Effector memory CD8-positive, alpha-beta T cell (primary cell): ENCODE measurements at regions not wholly inside any gene's neighbourhood (a gene's known extent, or its start where the extent isn't known, plus 50 kb on each side); places are given as distances from the start of the nearest gene placed in this dataset.
"Not testable (repeated sequence)": the region's sequence is repeated elsewhere in the genome, so short reads cannot be mapped to it uniquely, and the experiment has no call there.

Source experiments
- ATAC-seq: fragments of 150-1000 bp; cut with Tn5 transposase; replicated peaks from 2 replicates; pipeline ENCODE4 v1.10.0; 2021; ENCODE audit warnings: mild to moderate bottlenecking, moderate library complexity
- DNase-seq, 3 experiments: peaks; one replicate each; pipeline ENCODE4 v3.0.0; 2021
- H3K27ac Mint-ChIP-seq, 2 donors: one replicate each; pipeline ENCODE4 v1.8.0; 2022; ENCODE audit warnings: mild to moderate bottlenecking in 2 of 2, mixed read lengths in 2 of 2, moderate library complexity in 2 of 2
- H3K27me3 Mint-ChIP-seq, 2 donors: one replicate each; pipeline ENCODE4 v1.8.0; 2022; ENCODE audit warnings: mixed read lengths in 2 of 2
- H3K36me3 Mint-ChIP-seq: one replicate; pipeline ENCODE4 v1.8.0; 2022; ENCODE audit warnings: mild to moderate bottlenecking, moderate library complexity, mixed read lengths; ENCODE audit not compliant: insufficient read depth
- H3K4me1 Mint-ChIP-seq, 2 donors: one replicate each; pipeline ENCODE4 v1.8.0; 2022; ENCODE audit warnings: low read depth in 2 of 2, mixed read lengths in 2 of 2
- H3K4me3 Mint-ChIP-seq, 2 donors: one replicate each; pipeline ENCODE4 v1.8.0; 2022; ENCODE audit warnings: mild to moderate bottlenecking in 2 of 2, mixed read lengths in 2 of 2, moderate library complexity in 2 of 2
- H3K9me3 Mint-ChIP-seq, 2 donors: one replicate each; pipeline ENCODE4 v1.8.0; 2022; ENCODE audit warnings: mixed read lengths in 2 of 2

GRCh38 chr14:104398656-104399055, 180.9 kb upstream of the C14orf180 start:
- ATAC-seq (no peak), DNase-seq (no peak)
- H3K27ac Mint-ChIP-seq: peak overlapping the region in 1 of 2 donors; percentile 87
- H3K4me3 Mint-ChIP-seq: no peak overlapping the region
- peaks cover 33 to 35% of the 10 kb centered on the region in 2 donors for H3K4me1 Mint-ChIP-seq
- peaks cover 2 to 3% of the 10 kb centered on the region in 2 donors for H3K27me3 Mint-ChIP-seq
- peaks cover 4% of the 10 kb centered on the region for H3K36me3 Mint-ChIP-seq
- no peaks in the 10 kb centered on the region for H3K9me3 Mint-ChIP-seq

- Mint-ChIP-seq H3K27me3 (peaks cover 5 to 9% of the 10 kb centered on the region in 2 donors), H3K4me3 (peak overlapping the region in 1 of 2 donors; percentile 19), H3K36me3 (no peaks in the 10 kb centered on the region), H3K27ac (peak overlapping the region; percentile 28 to 87), H3K9me3 (no peaks in the 10 kb centered on the region), H3K4me1 (peaks cover 24 to 28% of the 10 kb centered on the region in 2 donors)
- DNase-seq (no peak), ATAC-seq (peak; percentile 53)
Measured at GRCh38 chr14:104399432-104400155, 180.0 kb upstream of the C14orf180 start.

DNA sequence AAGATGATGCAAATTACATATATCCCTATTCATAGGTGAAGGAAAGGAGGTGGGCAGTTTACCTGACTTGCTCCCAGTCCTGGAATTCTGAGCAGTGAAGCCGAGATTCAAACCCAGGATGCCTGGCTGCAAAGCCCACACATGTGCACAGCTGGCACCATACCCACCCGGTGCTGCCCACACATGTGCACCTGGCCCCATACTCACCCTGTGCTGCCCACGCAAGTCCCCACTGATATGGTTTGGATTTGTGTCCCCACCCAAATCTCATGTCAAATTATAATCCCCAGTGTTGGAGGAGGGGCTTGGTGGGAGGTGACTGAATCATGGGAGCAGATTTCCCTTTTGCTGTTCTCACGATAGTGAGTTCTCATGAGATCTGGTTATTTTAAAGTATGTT, 179.2 kb upstream of the C14orf180 start:
- Mint-ChIP-seq H3K4me1 (peaks cover 16 to 20% of the 10 kb centered on the region in 2 donors), H3K27me3 (peaks cover 10 to 13% of the 10 kb centered on the region in 2 donors), H3K4me3 (no peak overlapping the region), H3K27ac (peak overlapping the region in 1 of 2 donors; percentile 87), H3K36me3 (no peaks in the 10 kb centered on the region), H3K9me3 (no peaks in the 10 kb centered on the region)
- DNase-seq (no peak), ATAC-seq (no peak)

GRCh38 chr14:104401785-104402184, 177.8 kb upstream of the C14orf180 start:
- Mint-ChIP-seq H3K27me3 (peaks cover 24% of the 10 kb centered on the region in 2 donors), H3K27ac (no peak overlapping the region), H3K4me3 (no peak overlapping the region), H3K4me1 (peaks cover 10 to 11% of the 10 kb centered on the region in 2 donors), H3K36me3 (no peaks in the 10 kb centered on the region), H3K9me3 (no peaks in the 10 kb centered on the region)
- no peak for DNase-seq
- no peak for ATAC-seq

GRCh38 chr14:104402303-104402702, 177.3 kb upstream of the C14orf180 start:
- H3K4me3 Mint-ChIP-seq, H3K36me3 Mint-ChIP-seq, H3K9me3 Mint-ChIP-seq, ATAC-seq, H3K27ac Mint-ChIP-seq, DNase-seq: not testable (repeated sequence)
- H3K27me3 Mint-ChIP-seq: peaks cover 26% of the 10 kb centered on the region in 2 donors
- H3K4me1 Mint-ChIP-seq: peaks cover 10 to 11% of the 10 kb centered on the region in 2 donors

DNA sequence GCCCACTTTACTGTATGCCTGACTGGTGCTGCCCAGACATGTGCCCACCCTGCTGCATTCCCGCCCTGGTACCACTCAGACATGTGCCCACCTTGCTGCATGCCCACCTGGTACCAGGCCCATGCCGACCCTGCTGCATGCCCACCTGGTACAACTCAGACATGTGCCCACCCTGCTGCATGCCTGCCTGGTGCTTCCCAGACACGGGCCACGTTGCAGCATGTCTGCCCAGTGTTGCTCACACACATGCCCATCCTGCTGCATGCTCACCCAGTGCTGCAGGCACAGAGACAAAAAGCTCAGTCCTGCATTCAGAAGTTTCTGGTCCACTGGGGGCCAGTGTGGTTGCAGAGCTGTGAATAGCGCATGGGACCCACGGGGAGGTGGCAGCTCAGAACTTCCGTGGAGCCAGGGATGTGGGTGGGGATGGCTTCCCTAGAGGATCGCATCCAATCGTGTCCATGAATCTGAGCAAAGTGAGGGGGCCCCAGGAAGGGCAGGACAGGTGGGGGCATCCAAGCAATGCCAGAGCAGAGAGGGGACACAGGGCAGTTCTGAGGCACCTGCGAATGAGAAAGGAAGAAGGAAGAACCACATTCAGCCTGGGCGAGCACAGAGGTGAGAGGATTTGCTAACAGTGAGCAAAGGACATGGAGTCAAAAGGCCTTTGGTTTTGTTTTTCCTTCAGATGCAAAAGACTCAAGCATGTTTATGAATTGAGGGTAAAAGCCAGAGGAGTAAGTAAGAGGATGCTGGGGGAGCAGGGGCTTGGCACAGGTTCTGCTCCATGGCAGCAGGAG, 175.9 kb upstream of the C14orf180 start:
- Mint-ChIP-seq H3K36me3 (no peaks in the 10 kb centered on the region), H3K27ac (no peak overlapping the region), H3K9me3 (peaks cover under 1 to 3% of the 10 kb centered on the region in 2 donors), H3K27me3 (peaks cover 26% of the 10 kb centered on the region in 2 donors), H3K4me3 (no peak overlapping the region), H3K4me1 (peaks cover 10 to 11% of the 10 kb centered on the region in 2 donors)
- ATAC-seq (no peak), DNase-seq (no peak)

DNA sequence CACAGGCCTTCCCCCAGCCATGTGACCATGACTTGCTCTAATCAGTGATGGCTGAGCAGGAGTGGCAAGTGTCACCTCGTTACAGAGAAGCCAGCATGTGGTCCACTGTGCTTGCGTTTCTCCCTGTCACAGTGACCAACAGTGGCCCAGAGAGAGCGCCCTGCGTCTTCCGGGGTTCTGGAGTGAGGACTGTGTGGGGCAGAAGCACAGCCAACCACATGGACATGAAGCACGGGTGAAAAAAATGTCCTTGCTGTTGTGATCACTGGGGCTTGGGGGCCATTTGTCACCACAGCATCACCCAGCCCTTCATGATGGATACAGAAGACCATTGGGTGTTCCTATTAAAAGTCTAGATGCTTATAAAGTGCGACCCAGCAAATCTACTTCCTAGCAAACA, 174.6 kb upstream of the C14orf180 start:
- H3K36me3 Mint-ChIP-seq: no peaks in the 10 kb centered on the region
- H3K4me1 Mint-ChIP-seq: peaks cover 1% of the 10 kb centered on the region in 2 donors
- no peak overlapping the region for H3K27ac Mint-ChIP-seq
- ATAC-seq (no peak), DNase-seq (no peak)
- peaks cover 5 to 9% of the 10 kb centered on the region in 2 donors for H3K9me3 Mint-ChIP-seq
- no peak overlapping the region for H3K4me3 Mint-ChIP-seq
- peaks cover 26% of the 10 kb centered on the region in 2 donors for H3K27me3 Mint-ChIP-seq

DNA sequence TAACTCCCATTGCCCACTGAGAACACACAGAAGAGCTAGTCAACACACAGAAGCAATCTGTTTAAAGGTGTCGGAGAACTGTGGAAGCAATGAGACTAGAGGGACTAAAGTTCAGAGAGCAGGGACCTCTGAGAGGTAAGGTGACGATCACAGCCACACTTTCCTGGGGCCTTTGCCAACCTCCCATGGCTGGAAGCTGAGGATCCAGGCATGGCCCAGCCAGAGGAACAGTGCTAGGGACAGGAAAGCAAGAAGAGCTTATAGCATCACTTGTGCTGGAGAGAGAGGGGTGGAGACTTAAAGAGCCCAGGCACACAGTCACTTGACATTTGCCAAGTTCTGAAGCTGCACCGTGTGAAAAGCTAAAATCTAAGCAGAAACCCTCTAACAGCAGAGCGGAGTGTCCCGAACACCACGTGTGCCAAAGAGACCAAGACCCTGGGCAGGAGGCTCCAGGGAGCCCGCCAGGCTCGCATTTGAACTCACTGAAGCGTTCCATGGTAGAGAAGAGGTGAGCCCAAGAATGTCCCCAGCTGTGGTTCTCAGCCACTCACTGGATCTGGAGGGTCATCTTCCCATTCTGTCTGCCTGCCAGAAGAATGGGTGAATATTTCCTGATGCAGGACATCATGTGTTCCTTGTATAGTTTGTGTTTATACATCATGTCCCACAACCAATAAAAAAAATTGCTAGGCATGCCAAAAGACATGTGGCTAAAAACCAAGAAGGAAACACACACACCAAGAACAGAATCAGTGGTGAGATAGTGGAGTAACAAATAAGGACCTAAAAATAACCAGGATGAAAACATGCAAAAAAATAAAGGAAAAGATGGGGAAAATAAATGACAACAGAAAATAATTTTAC, 174.0 kb upstream of the C14orf180 start:
- ATAC-seq: no peak
- H3K9me3 Mint-ChIP-seq: peaks cover 5 to 9% of the 10 kb centered on the region in 2 donors
- H3K27ac Mint-ChIP-seq: no peak overlapping the region
- H3K36me3 Mint-ChIP-seq: no peaks in the 10 kb centered on the region
- H3K4me3 Mint-ChIP-seq: no peak overlapping the region
- H3K27me3 Mint-ChIP-seq: peaks cover 26% of the 10 kb centered on the region in 2 donors
- no peak for DNase-seq
- H3K4me1 Mint-ChIP-seq: no peaks in the 10 kb centered on the region

DNA sequence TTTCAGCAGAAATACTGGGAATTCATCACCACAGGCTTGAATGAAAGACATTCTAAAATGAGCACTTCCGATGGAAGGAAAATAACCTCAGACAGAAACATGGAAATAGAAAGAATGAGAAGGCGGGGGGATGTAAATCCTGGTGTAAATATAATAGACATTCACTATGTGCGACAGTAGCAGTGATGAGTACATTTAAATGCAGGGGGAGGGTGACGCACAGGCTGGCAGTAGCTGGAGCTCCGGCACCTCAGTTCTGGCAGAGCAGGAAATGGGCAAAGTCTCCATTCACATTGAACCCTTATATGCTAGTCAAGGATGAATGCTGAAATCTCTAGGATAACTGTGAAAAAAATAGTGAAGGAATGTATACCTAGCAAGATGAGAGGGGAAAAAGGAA, 172.7 kb upstream of the C14orf180 start:
- Mint-ChIP-seq H3K4me3 (no peak overlapping the region), H3K9me3 (peaks cover 5 to 9% of the 10 kb centered on the region in 2 donors), H3K27ac (no peak overlapping the region), H3K4me1 (no peaks in the 10 kb centered on the region), H3K27me3 (peaks cover 26% of the 10 kb centered on the region in 2 donors), H3K36me3 (no peaks in the 10 kb centered on the region)
- ATAC-seq (no peak), DNase-seq (no peak)

DNA sequence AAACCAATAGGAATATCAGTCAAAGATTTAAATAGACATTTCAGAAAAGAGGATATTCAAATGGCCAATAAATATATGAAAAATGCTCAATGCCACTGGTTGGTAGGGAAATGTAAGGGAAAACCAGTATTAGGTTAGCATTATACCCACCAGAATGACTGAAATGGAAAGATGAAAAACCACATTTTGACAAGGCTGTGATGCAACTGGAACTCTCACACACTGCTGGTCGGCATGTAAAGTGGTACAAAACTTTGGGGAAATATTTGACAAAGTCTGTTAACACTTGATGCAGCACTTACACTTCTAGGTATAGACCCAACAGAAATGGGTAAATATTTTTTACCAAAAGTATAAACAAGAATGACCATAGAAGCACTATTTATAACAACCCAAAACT, 163.2 kb upstream of the C14orf180 start:
- peaks cover 1 to 9% of the 10 kb centered on the region in 2 donors for H3K4me1 Mint-ChIP-seq

DNA sequence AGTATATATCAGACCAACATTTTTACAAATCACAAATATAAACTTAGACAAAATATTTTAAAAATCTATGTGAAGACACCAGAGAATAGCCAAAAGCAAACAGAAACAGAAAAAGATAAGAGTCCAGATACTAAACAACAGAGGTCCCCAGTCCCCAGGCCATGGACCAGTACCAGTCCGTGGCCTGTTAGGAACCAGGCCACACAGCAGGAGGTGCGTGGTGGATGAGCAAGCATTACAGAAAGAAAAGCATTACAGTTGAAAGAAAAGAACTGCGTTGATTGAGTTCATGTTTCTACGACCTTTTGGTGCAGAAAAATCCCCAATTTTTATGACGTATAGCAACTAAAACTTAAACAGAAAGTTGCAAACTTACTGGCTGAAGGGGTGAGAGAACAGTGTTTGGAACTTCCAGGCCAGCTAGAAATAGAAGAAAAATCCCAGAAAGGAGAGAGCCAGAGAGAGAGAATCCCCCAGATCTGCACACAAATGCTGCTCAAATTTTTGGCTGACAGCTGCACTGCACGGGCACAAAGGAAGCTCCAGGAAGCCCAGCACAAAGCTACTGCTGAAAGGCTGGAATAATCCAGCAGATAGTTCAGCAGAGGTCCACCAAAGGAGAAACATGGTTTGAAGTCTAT, 159.6 kb upstream of the C14orf180 start:
- no peak for ATAC-seq
- peak overlapping the region in 1 of 2 donors; percentile 84 for H3K27ac Mint-ChIP-seq

More for the DNA sequence above, 163.2 kb upstream of the C14orf180 start:
- H3K27ac Mint-ChIP-seq: no peak overlapping the region
- no peak overlapping the region for H3K4me3 Mint-ChIP-seq
- H3K36me3 Mint-ChIP-seq: no peaks in the 10 kb centered on the region
- ATAC-seq (no peak), DNase-seq (no peak)
- H3K9me3 Mint-ChIP-seq: no peaks in the 10 kb centered on the region
- H3K27me3 Mint-ChIP-seq: peaks cover 14 to 31% of the 10 kb centered on the region in 2 donors

GRCh38 chr14:104420523-104420922, 159.0 kb upstream of the C14orf180 start:
- not testable (repeated sequence) for H3K4me1 Mint-ChIP-seq, H3K9me3 Mint-ChIP-seq, DNase-seq, H3K36me3 Mint-ChIP-seq, ATAC-seq, H3K4me3 Mint-ChIP-seq
- peaks cover under 1 to 32% of the 10 kb centered on the region in 2 donors for H3K27me3 Mint-ChIP-seq
- H3K27ac Mint-ChIP-seq: peak overlapping the region in 1 of 2 donors; percentile 84

More for the DNA sequence above, 159.6 kb upstream of the C14orf180 start:
- no peak overlapping the region for H3K4me3 Mint-ChIP-seq
- H3K4me1 Mint-ChIP-seq: peaks cover 1 to 9% of the 10 kb centered on the region in 2 donors
- no peaks in the 10 kb centered on the region for H3K9me3 Mint-ChIP-seq
- no peak for DNase-seq
- H3K36me3 Mint-ChIP-seq: no peaks in the 10 kb centered on the region
- H3K27me3 Mint-ChIP-seq: peaks cover 6 to 32% of the 10 kb centered on the region in 2 donors
